Ectodermal cell (in vitro differentiated cells): ENCODE measurements at regions not wholly inside any gene's neighbourhood (a gene's known extent, or its start where the extent isn't known, plus 50 kb on each side); places are given as distances from the start of the nearest gene placed in this dataset.

Source experiments
- H3K27ac ChIP-seq: 2 replicates; pipeline ENCODE4 v1.7.0; 2013; ENCODE audit warnings: mild to moderate bottlenecking, low read depth, low read length; ENCODE audit not compliant: insufficient read depth, poor library complexity, severe bottlenecking
- H3K27me3 ChIP-seq: 2 replicates; pipeline ENCODE4 v1.7.0; 2013; ENCODE audit warnings: mild to moderate bottlenecking, low read length; ENCODE audit not compliant: insufficient read depth, control insufficient read depth, poor library complexity, severe bottlenecking
- H3K36me3 ChIP-seq: one replicate; pipeline ENCODE4 v1.7.0; 2013; ENCODE audit warnings: low read length; ENCODE audit not compliant: control insufficient read depth, insufficient read depth
- H3K4me1 ChIP-seq: one replicate; pipeline ENCODE4 v1.7.0; 2013; ENCODE audit warnings: low read length; ENCODE audit not compliant: control insufficient read depth, insufficient read depth
- H3K4me3 ChIP-seq: 2 replicates; pipeline ENCODE4 v1.7.0; 2013; ENCODE audit warnings: low read depth, low read length, control low read depth; ENCODE audit not compliant: insufficient read depth
- H3K9me3 ChIP-seq: 2 replicates; pipeline ENCODE4 v1.7.0; 2013; ENCODE audit warnings: mild to moderate bottlenecking, low read length, moderate library complexity; ENCODE audit not compliant: control insufficient read depth
- WGBS, 2 experiments: methylation state at CpG; one replicate each; pipeline ENCODE4 v1.1.7; 2013; ENCODE audit warnings: missing lambda C conversion rate in 2 of 2; 5-methylcytosine and 5-hydroxymethylcytosine counted together

- Histone ChIP-seq H3K4me1 (peaks cover 8% of the 10 kb centered on the region), H3K27ac (no peak overlapping the region), H3K9me3 (no peaks in the 10 kb centered on the region), H3K36me3 (no peaks in the 10 kb centered on the region), H3K4me3 (no peak overlapping the region), H3K27me3 (no peaks in the 10 kb centered on the region)
- 86 to 100% methylated on average over 1 of the region's 1 CpG for WGBS, 2 experiments
Observed at GRCh38 chr5:116389601-116390000, 185.0 kb downstream of the SEMA6A start.

GRCh38 chr5:116388564-116389258 is 185.9 kb downstream of the SEMA6A start:
- Histone ChIP-seq H3K9me3 (no peaks in the 10 kb centered on the region), H3K36me3 (no peaks in the 10 kb centered on the region), H3K4me3 (no peak overlapping the region), H3K4me1 (peaks cover 8% of the 10 kb centered on the region), H3K27me3 (no peaks in the 10 kb centered on the region), H3K27ac (no peak overlapping the region)
- 78 to 79% methylated on average over 11 of the region's 11 CpGs for WGBS, 2 experiments

DNA sequence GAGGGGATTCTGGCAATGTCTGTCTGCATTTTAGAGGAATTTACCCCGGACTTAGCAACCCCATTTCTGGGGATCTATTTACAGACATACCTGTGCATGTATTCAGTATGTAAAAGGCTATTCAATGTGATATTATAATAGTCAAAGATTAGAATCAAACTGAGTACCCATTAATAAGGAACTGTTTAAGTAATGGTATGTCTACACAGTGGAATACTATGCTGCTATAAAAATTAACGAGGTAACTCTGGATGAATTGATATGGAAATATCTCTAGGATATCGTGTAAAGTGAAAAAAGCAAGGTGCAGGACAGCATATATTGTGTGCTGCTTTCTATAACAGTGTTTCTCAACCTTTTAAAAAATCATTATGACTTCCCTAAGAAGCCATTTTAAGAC is 186.9 kb downstream of the SEMA6A start:
- H3K4me3 ChIP-seq, result no peak overlapping the region
- H3K9me3 ChIP-seq, result no peaks in the 10 kb centered on the region
- WGBS, 2 experiments, result 94 to 97% methylated on average over 3 of the region's 3 CpGs
- H3K36me3 ChIP-seq, result no peaks in the 10 kb centered on the region
- no peaks in the 10 kb centered on the region for H3K27me3 ChIP-seq
- no peak overlapping the region for H3K27ac ChIP-seq
- peaks cover 8% of the 10 kb centered on the region for H3K4me1 ChIP-seq

GRCh38 chr5:116386633-116387032 is 188.0 kb downstream of the SEMA6A start:
- 95% methylated on average over 5 of the region's 5 CpGs for WGBS, 2 experiments
- Histone ChIP-seq H3K36me3 (no peaks in the 10 kb centered on the region), H3K27ac (no peak overlapping the region), H3K27me3 (no peaks in the 10 kb centered on the region), H3K9me3 (no peaks in the 10 kb centered on the region), H3K4me1 (peaks cover 14% of the 10 kb centered on the region), H3K4me3 (no peak overlapping the region)

DNA sequence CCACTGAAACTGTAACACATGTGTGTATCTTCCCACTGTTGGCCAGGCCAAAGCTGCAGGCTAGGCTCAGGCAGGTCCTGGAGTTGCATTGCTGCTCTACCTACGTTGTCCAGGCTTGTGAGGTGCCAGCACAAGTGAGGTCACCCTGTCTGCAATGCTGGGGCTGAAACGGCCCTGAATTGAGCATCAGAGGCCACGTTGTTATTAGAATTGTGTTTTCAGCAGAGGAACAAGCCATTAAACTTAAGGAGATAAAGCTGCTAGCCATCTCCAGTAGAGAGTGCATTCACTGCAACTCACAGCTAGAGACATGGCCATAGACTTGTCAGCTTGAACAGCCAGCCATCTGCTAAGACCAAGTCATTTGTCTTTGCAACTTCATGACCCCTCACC is 191.8 kb downstream of the SEMA6A start:
- no peak overlapping the region for H3K4me3 ChIP-seq
- peaks cover 6% of the 10 kb centered on the region for H3K4me1 ChIP-seq
- no peak overlapping the region for H3K27ac ChIP-seq
- no peaks in the 10 kb centered on the region for H3K36me3 ChIP-seq
- no peaks in the 10 kb centered on the region for H3K9me3 ChIP-seq
- WGBS, 2 experiments, result 87 to 89% methylated on average over 3 of the region's 3 CpGs
- H3K27me3 ChIP-seq, result no peaks in the 10 kb centered on the region

DNA sequence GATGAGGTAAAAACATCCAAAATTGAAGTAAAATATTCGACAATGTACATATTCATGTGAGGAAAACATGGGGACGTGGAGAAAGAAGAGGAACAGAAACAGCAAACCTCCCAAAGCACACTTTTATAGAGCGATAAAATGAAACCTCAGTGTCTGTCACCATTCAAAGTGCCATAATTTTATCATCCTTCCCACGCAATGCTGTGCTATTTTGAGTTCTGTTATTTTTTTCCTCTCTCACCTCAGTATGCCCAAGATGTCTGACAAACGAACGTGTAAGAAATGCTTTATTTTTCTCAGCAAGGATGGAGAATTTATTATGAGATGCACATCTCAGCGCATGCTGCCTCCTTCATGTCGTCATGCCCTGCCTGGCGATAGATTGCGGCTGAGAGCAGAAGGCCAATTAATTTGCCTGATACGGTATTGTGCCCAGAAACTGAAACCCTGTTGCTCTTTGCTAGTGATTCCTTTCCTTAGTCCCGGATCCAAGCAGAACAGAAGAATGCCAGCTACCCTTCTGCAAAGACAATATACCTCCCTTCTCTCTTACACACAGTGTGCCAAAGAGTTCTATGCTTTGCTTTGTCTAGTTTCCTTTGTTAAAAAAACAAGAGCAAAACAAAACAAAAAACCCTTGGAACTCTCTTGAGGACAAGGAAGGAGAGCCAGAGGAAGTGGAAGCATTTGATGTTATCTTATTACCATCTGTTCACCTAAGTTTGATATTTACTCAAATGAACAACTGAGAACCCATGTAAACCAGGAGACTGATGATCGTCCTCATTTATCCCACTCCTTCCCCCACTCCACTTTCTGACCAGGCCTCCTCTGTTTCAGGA is 192.4 kb downstream of the SEMA6A start:
- Histone ChIP-seq H3K9me3 (no peaks in the 10 kb centered on the region), H3K4me1 (peaks cover 12% of the 10 kb centered on the region), H3K27ac (no peak overlapping the region), H3K36me3 (no peaks in the 10 kb centered on the region), H3K4me3 (no peak overlapping the region), H3K27me3 (no peaks in the 10 kb centered on the region)
- WGBS, 2 experiments, result 90 to 91% methylated on average over 13 of the region's 13 CpGs

- peaks cover 18% of the 10 kb centered on the region for H3K4me1 ChIP-seq
- no peaks in the 10 kb centered on the region for H3K9me3 ChIP-seq
- no peaks in the 10 kb centered on the region for H3K36me3 ChIP-seq
- no peaks in the 10 kb centered on the region for H3K27me3 ChIP-seq
- no peak overlapping the region for H3K27ac ChIP-seq
- no peak overlapping the region for H3K4me3 ChIP-seq
- 90 to 94% methylated on average over 6 of the region's 6 CpGs for WGBS, 2 experiments
Observed at GRCh38 chr5:116381201-116381600, 193.4 kb downstream of the SEMA6A start.

- no peaks in the 10 kb centered on the region for H3K27me3 ChIP-seq
- no peaks in the 10 kb centered on the region for H3K9me3 ChIP-seq
- WGBS, 2 experiments, result 91 to 96% methylated on average over 2 of the region's 2 CpGs
- H3K36me3 ChIP-seq, result no peaks in the 10 kb centered on the region
- H3K4me1 ChIP-seq, result peaks cover 18% of the 10 kb centered on the region
- no peak overlapping the region for H3K27ac ChIP-seq
- no peak overlapping the region for H3K4me3 ChIP-seq
Observed at GRCh38 chr5:116380621-116381020, 194.0 kb downstream of the SEMA6A start.

GRCh38 chr5:116379306-116379705 is 195.3 kb downstream of the SEMA6A start:
- Histone ChIP-seq H3K4me1 (peaks cover 18% of the 10 kb centered on the region), H3K27ac (no peak overlapping the region)
- 94 to 95% methylated on average over 5 of the region's 5 CpGs for WGBS, 2 experiments

DNA sequence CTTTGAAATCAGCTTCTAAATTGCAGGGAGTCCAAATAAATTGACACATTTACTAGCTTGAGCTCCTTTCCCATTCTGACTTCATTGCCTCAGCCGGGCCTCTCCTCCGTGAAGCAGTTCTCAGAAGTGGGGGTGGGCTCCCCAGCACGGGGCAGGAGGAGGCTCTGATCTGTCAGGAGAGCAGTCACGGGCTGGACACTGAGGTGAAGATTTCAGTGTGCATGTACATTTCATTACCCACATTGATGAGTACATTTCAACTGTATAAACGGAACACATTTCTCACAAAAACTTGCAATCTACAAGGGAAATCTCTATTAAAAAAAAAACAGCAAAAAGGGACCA is 195.9 kb downstream of the SEMA6A start:
- Histone ChIP-seq H3K27ac (no peak overlapping the region), H3K4me1 (peaks cover 18% of the 10 kb centered on the region), H3K27me3 (no peaks in the 10 kb centered on the region), H3K9me3 (no peaks in the 10 kb centered on the region), H3K4me3 (no peak overlapping the region), H3K36me3 (no peaks in the 10 kb centered on the region)
- WGBS, 2 experiments, result 80 to 85% methylated on average over 5 of the region's 5 CpGs

More at GRCh38 chr5:116379306-116379705, 195.3 kb downstream of the SEMA6A start:
- H3K9me3 ChIP-seq, result no peaks in the 10 kb centered on the region
- H3K4me3 ChIP-seq, result no peak overlapping the region
- H3K36me3 ChIP-seq, result no peaks in the 10 kb centered on the region
- no peaks in the 10 kb centered on the region for H3K27me3 ChIP-seq
